Epithelial cell of proximal tubule (primary cell): ENCODE measurements at regions not wholly inside any gene's neighbourhood (a gene's known extent, or its start where the extent isn't known, plus 50 kb on each side); places are given as distances from the start of the nearest gene placed in this dataset.

Experiments used
- DNase-seq: peaks from one replicate; pipeline ENCODE4 v3.0.0-alpha.2; 2011; ENCODE audit warnings: low read depth
- H3K4me3 ChIP-seq: 2 replicates; pipeline ENCODE4 v1.5.1; 2011; ENCODE audit warnings: low read depth, mild to moderate bottlenecking, low read length
- TF ChIP-seq, protein P1 (sequence below): conservative IDR thresholded peaks from 2 replicates; pipeline ENCODE4 v1.5.1; 2012; ENCODE audit warnings: low read depth, mild to moderate bottlenecking, low read length

GRCh38 chr6:53992522-53992921 lies 118.7 kb upstream of the MLIP start:
- TF ChIP-seq, protein P1, sequence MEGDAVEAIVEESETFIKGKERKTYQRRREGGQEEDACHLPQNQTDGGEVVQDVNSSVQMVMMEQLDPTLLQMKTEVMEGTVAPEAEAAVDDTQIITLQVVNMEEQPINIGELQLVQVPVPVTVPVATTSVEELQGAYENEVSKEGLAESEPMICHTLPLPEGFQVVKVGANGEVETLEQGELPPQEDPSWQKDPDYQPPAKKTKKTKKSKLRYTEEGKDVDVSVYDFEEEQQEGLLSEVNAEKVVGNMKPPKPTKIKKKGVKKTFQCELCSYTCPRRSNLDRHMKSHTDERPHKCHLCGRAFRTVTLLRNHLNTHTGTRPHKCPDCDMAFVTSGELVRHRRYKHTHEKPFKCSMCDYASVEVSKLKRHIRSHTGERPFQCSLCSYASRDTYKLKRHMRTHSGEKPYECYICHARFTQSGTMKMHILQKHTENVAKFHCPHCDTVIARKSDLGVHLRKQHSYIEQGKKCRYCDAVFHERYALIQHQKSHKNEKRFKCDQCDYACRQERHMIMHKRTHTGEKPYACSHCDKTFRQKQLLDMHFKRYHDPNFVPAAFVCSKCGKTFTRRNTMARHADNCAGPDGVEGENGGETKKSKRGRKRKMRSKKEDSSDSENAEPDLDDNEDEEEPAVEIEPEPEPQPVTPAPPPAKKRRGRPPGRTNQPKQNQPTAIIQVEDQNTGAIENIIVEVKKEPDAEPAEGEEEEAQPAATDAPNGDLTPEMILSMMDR = peak; percentile 18
- DNase-seq = no peak
- H3K4me3 ChIP-seq = no peak overlapping the region

DNA sequence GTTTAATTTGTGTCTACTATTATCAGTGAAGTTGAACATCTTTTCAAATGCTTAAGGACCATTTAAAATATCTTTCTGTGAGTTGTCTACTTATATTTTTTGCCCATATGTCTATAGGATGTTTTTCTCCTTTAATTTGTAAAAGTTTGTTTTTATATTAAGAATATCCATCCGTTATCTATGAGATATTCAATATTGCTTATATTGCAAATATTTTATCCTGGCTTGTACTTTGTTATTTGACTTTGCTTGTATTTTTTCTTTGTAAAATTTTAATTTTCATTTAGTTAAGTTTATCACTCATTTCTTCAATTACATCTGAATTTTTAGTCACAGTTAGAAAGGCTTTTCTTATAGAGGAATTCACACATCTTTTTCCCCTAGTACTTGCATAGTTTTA lies 117.0 kb upstream of the MLIP start:
- TF ChIP-seq, protein P1 = no peak
- no peak for DNase-seq
- no peak overlapping the region for H3K4me3 ChIP-seq

DNA sequence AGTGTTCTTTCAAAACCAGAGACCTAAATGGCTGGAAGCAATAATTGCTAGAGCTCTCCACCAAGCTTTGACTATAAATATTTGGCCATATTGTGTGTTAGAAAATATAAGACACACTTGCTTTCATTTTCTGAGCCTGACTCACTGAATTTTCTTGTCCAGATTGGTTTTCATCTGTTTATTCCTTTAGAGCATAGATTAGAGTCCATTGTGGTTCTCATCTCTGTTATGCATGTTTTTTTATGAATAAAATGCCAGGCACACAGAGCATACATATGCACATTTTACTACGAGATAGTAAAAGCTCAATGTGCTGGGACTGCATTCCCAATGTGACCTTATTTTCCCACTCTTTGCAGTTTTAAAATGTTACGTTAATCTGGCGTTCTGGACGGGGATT lies 115.3 kb upstream of the MLIP start:
- no peak for DNase-seq
- H3K4me3 ChIP-seq = no peak overlapping the region
- TF ChIP-seq, protein P1 = no peak

- H3K4me3 ChIP-seq = no peak overlapping the region
- DNase-seq = no peak
- TF ChIP-seq, protein P1 = no peak
Measured at GRCh38 chr6:53998303-53998702, 112.9 kb upstream of the MLIP start.

DNA sequence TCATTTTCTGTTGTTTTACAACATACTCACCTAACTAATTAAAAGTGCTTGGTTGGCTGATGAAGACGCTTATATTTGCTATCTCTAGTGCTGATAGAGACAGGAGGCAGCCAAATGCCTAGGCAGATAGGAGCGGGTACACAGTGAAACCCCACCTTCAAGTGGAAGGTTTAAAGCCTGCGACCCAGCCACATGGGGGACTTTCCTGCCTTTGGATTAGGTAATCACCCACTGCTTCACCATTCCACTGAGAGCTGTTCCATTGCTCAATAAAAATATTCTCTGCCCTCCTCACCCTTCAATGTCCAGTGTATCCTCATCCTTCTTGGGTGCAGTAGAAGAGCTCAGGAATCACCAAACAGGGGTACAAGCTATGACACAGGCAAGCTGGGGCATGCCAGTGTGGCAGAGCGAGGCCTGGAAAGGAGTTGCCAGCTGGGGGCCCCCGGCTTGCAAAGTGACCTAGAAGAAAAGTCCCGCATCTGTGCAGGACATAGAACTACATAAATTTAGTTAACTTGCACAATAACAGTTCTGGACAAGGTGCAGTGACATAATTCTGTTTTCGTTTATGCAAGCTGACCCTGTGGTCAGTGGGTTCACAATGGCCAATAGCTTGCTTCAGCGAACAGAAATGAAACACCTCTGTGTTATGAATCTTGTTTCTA lies 112.0 kb upstream of the MLIP start:
- no peak overlapping the region for H3K4me3 ChIP-seq
- TF ChIP-seq, protein P1 = no peak
- DNase-seq = no peak

DNA sequence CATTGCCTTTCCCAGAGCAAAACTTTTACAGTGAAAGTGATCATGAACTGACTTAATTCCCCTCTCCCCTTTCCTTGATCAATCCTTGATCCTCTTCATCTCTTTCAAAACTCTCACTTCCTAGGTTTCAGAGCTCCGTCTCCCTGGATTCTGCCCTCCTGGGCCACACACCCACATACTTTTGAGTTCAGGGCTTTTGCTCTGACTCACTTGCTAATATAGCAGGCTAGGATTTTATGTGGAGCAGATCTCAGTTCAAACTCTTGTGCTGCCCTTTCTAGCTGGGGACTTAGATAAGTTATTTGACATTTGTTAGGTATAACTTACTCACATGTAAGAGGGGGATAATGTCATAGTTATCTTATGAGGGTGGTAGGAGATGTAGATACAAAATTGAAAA lies 109.1 kb upstream of the MLIP start:
- no peak for DNase-seq
- no peak overlapping the region for H3K4me3 ChIP-seq
- TF ChIP-seq, protein P1 = no peak

DNA sequence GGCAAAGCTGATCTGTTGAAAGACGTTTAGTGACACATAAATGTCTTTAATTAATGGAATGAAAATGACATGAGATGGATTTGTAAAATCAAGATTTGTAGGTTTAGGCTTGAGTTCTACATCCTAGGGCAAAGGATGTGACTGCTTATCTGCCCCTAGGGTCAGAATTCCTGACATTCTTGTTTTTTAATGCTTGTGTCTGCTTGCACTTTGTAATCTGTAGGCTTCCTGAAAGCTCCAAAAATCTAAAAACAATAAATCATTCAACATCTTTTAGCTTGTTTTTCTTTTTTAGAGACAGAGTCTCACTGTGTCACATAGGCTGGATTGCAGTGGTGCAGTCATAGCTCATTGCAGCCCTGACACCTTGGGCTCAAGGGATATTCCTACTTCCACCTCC lies 107.9 kb upstream of the MLIP start:
- DNase-seq = no peak
- no peak overlapping the region for H3K4me3 ChIP-seq
- TF ChIP-seq, protein P1 = no peak
